ENCODE measurements at regions not wholly inside any gene's neighbourhood (a gene's known extent, or its start where the extent isn't known, plus 50 kb on each side); places are given as distances from the start of the nearest gene placed in this dataset.

- DNase-seq, result no peak
Measured at GRCh38 chr13:110773480-110773879, 60.0 kb downstream of the ING1 start.

- no peak for DNase-seq
Measured at GRCh38 chr13:110774051-110774450, 60.6 kb downstream of the ING1 start.

- DNase-seq, result no peak
Measured at GRCh38 chr13:110774490-110774889, 61.0 kb downstream of the ING1 start.

GRCh38 chr13:110775576-110775975 is 62.1 kb downstream of the ING1 start:
- DNase-seq, result no peak

GRCh38 chr13:110777251-110777820 is 63.8 kb downstream of the ING1 start:
- no peak for DNase-seq

- no peak for DNase-seq
Measured at GRCh38 chr13:110779022-110779421, 65.5 kb downstream of the ING1 start.

- no peak for DNase-seq
Measured at GRCh38 chr13:110780422-110780821, 66.9 kb downstream of the ING1 start.

GRCh38 chr13:110782185-110782584 is 68.7 kb downstream of the ING1 start:
- DNase-seq, result no peak

- DNase-seq, result no peak
Measured at GRCh38 chr13:110784704-110785103, 71.2 kb downstream of the ING1 start.

GRCh38 chr13:110788778-110789177 is 75.3 kb downstream of the ING1 start:
- DNase-seq, result no peak

- no peak for DNase-seq
Measured at GRCh38 chr13:110789871-110790270, 76.4 kb downstream of the ING1 start.

GRCh38 chr13:110790371-110790770 is 76.9 kb downstream of the ING1 start:
- no peak for DNase-seq

- DNase-seq, result no peak
Measured at GRCh38 chr13:110794209-110794608, 80.7 kb downstream of the ING1 start.

GRCh38 chr13:110797230-110797877 is 83.9 kb downstream of the ING1 start:
- DNase-seq, result peak; percentile 23

GRCh38 chr13:110798081-110798994 is 84.8 kb downstream of the ING1 start:
- no peak for DNase-seq

GRCh38 chr13:110799246-110800236 is 86.0 kb downstream of the ING1 start:
- DNase-seq, result no peak

GRCh38 chr13:110801044-110801443 is 87.5 kb downstream of the ING1 start:
- no peak for DNase-seq

GRCh38 chr13:110802260-110802659 is 88.8 kb downstream of the ING1 start:
- no peak for DNase-seq

- no peak for DNase-seq
Measured at GRCh38 chr13:110806636-110807035, 93.1 kb downstream of the ING1 start.

GRCh38 chr13:110807546-110807945 is 94.0 kb downstream of the ING1 start:
- DNase-seq, result no peak

GRCh38 chr13:110808138-110808537 is 94.6 kb downstream of the ING1 start:
- no peak for DNase-seq

GRCh38 chr13:110809871-110810486 is 96.5 kb downstream of the ING1 start:
- no peak for DNase-seq
